Testis (tissue), 2 donors: ENCODE measurements at regions not wholly inside any gene's neighbourhood (a gene's known extent, or its start where the extent isn't known, plus 50 kb on each side); places are given as distances from the start of the nearest gene placed in this dataset.
A peak's percentile ranks its signal among the peaks of the same experiment; 100 is the strongest.

Experiments
- DNase-seq: peaks from one replicate; pipeline ENCODE4 v3.0.0-alpha.2; 2019
- H3K27ac ChIP-seq, 2 donors: fragments of 200-600 bp; sonication (generic); one replicate each; pipeline ENCODE4 v1.5.1; 2019
- H3K27me3 ChIP-seq: fragments of 200-600 bp; sonication (generic); one replicate; pipeline ENCODE4 v1.5.1; 2019
- H3K36me3 ChIP-seq: fragments of 200-600 bp; sonication (generic); one replicate; pipeline ENCODE4 v1.5.1; 2017; ENCODE audit warnings: low read depth; ENCODE audit errors: missing control alignments
- H3K4me1 ChIP-seq: fragments of 200-600 bp; sonication (generic); one replicate; pipeline ENCODE4 v1.5.1; 2019
- H3K4me3 ChIP-seq, 2 donors: fragments of 200-600 bp; sonication (generic); one replicate each; pipeline ENCODE4 v1.5.1; 2017 to 2019
- H3K9me3 ChIP-seq: fragments of 200-600 bp; sonication (generic); one replicate; pipeline ENCODE4 v1.5.1; 2017
- CTCF ChIP-seq, 3 experiments: fragments of 450-650 bp in 2 of 3; fragments of 200-600 bp in 1 of 3; sonication (generic) in 1 of 3; IDR thresholded peaks; one replicate each; pipeline ENCODE4 v1.5.1; 2016 to 2019; ENCODE audit warnings: antibody characterized with exemption in 3 of 3, mild to moderate bottlenecking in 2 of 3, moderate library complexity in 1 of 3
- POLR2A ChIP-seq: fragments of 450-650 bp; IDR thresholded peaks from one replicate; pipeline ENCODE4 v1.6.1; 2017; ENCODE audit warnings: antibody characterized with exemption, mild to moderate bottlenecking, moderate library complexity
- WGBS, 2 donors: methylation state at CpG; one replicate each; pipeline ENCODE4 v1.1.5; 2018; 5-methylcytosine and 5-hydroxymethylcytosine counted together
- intact Hi-C: fragments of 100-400 bp; cut with DNase I; formaldehyde crosslinking; loops from one replicate; pipeline ENCODE4 v1.15.1; 2023; ENCODE audit warnings: low total_unique reads

- Histone ChIP-seq H3K4me1 (no peaks in the 10 kb centered on the region), H3K27ac (no peak overlapping the region), H3K4me3 (no peak overlapping the region), H3K9me3 (no peaks in the 10 kb centered on the region), H3K27me3 (no peaks in the 10 kb centered on the region), H3K36me3 (no peaks in the 10 kb centered on the region)
- no peak for TF ChIP-seq CTCF (IDR thresholded peaks at IDR 0.05)
- no peak for TF ChIP-seq POLR2A
- intact Hi-C loops: no loop called here
- no peak for DNase-seq
- 85 to 87% methylated on average over 5 of the region's 5 CpGs for whole genome bisulfite sequencing, 2 donors
Observed at GRCh38 chr4:38275331-38276100, 315.3 kb downstream of the PTTG2 start.

- Histone ChIP-seq H3K27me3 (no peaks in the 10 kb centered on the region), H3K36me3 (no peaks in the 10 kb centered on the region), H3K27ac (no peak overlapping the region), H3K4me1 (peaks cover 12% of the 10 kb centered on the region), H3K9me3 (no peaks in the 10 kb centered on the region), H3K4me3 (no peak overlapping the region)
- DNase-seq: peak; percentile 31
- TF ChIP-seq CTCF (IDR thresholded peaks at IDR 0.05) (no peak), POLR2A (no peak)
- intact Hi-C loops: no loop called here
- 59 to 60% methylated on average over 4 of the region's 4 CpGs for WGBS, 2 donors
Observed at GRCh38 chr4:38278255-38278654, 318.1 kb downstream of the PTTG2 start.

DNA sequence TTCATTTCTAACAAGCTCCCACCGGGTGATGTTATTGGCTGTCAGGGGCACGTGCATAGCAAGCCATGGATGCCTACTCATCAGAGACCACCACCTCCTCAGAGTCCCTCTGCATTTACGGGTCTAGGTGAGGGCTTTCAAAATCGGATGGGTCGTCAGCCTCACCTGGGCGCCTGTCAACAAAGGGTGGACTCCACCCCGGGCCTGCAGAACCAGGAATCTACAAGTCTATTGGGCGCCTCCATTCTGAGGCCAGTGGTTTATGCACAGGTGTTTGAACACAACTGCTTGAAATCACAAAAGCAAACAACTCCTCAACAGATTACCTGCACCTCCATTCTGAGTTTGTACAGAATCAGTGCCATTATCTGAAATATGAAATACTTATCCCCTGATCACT, 318.9 kb downstream of the PTTG2 start:
- TF ChIP-seq CTCF (IDR thresholded peaks at IDR 0.05): no peak
- TF ChIP-seq POLR2A: no peak
- H3K36me3 ChIP-seq: no peaks in the 10 kb centered on the region
- H3K4me1 ChIP-seq: peaks cover 12% of the 10 kb centered on the region
- H3K27ac ChIP-seq: no peak overlapping the region
- DNase-seq: no peak
- no peaks in the 10 kb centered on the region for H3K27me3 ChIP-seq
- no peak overlapping the region for H3K4me3 ChIP-seq
- intact Hi-C loops: no loop called here
- no peaks in the 10 kb centered on the region for H3K9me3 ChIP-seq
- WGBS, 2 donors: 74 to 84% methylated on average over 8 of the region's 8 CpGs

DNA sequence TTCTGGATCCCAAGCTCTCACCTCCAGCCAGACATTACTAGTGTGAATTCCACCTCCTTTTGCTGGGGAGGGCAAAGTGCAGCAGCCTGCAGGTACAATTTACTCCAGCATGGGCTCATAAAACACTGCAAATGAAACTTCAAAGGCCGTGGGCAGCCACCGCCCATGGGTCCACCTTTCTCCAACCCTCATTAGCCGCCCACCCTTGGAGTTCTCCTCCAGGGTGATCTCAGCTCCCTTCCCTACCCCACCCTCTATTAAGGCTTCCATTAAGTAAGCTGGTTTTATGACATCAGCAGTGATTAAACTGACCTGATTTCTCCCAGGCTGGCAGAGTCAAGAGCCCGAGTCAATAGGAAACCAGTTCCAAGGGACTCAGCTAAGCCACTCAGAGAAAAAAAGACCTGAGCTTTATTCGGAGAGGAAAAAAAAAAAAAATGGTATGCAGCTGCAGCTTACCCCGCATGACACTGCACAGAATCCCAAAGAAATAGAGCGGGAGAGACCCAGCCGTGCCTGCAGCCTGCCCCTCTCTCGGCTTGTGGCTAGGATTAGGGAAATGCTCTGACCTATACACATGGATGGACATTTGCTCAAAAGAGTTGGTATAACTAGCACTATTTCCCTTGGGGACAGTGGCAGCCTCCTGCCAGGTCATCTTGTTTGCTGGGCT, 319.6 kb downstream of the PTTG2 start:
- Histone ChIP-seq H3K27me3 (no peaks in the 10 kb centered on the region), H3K4me3 (no peak overlapping the region), H3K4me1 (peaks cover 12% of the 10 kb centered on the region), H3K9me3 (no peaks in the 10 kb centered on the region), H3K27ac (no peak overlapping the region), H3K36me3 (no peaks in the 10 kb centered on the region)
- intact Hi-C loops: no loop called here
- TF ChIP-seq CTCF (IDR thresholded peaks at IDR 0.05) (no peak), POLR2A (no peak)
- WGBS, 2 donors: 90 to 91% methylated on average over 9 of the region's 9 CpGs
- no peak for DNase-seq
